K562 (cell line): ENCODE measurements at regions not wholly inside any gene's neighbourhood (a gene's known extent, or its start where the extent isn't known, plus 50 kb on each side); places are given as distances from the start of the nearest gene placed in this dataset.

ENCODE experiments used
- ARNT ChIP-seq, 2 experiments: fragments of 450-650 bp; IDR thresholded peaks; 2 replicates each; pipeline ENCODE4 v1.6.1; 2016; ENCODE audit warnings: mild to moderate bottlenecking in 1 of 2
- CREB1 ChIP-seq, 2 experiments: sonication (generic) in 1 of 2; formaldehyde crosslinking in 1 of 2; IDR thresholded peaks; 2 replicates each; pipeline versions ENCODE4 v1.6.1 to v1.8.0; 2012 to 2022; ENCODE audit warnings: inconsistent platforms in 1 of 2, mild to moderate bottlenecking in 1 of 2, missing genetic modification reagents in 1 of 2, moderate library complexity in 1 of 2
- CXXC5 ChIP-seq: fragments of 250-450 bp; sonication (Bioruptor Pico); IDR thresholded peaks from 2 replicates; pipeline ENCODE4 v1.8.0; 2022; ENCODE audit warnings: inconsistent platforms, mild to moderate bottlenecking, moderate library complexity
- DPF2 ChIP-seq: fragments of 450-650 bp; IDR thresholded peaks from 2 replicates; pipeline ENCODE4 v1.6.1; 2016
- ETV1 ChIP-seq: fragments of 450-650 bp; conservative IDR thresholded peaks from 2 replicates; pipeline ENCODE4 v1.6.1; 2016; ENCODE audit warnings: missing genetic modification characterization, control low read depth, low read depth, missing compliant biosample characterization
- GTF2F1 ChIP-seq: IDR thresholded peaks from 2 replicates; pipeline ENCODE4 v1.6.1; 2011; ENCODE audit warnings: low read depth, low read length, improper control_type of control experiment
- HDGF ChIP-seq: fragments of 450-650 bp; IDR thresholded peaks from 2 replicates; pipeline ENCODE4 v1.6.1; 2016
- HES1 ChIP-seq: fragments of 450-650 bp; IDR thresholded peaks from 2 replicates; pipeline ENCODE4 v1.6.1; 2016; ENCODE audit warnings: low read depth, mild to moderate bottlenecking, moderate library complexity
- ID3 ChIP-seq, 2 experiments: fragments of 250-450 bp in 1 of 2; fragments of 450-650 bp in 1 of 2; sonication (Bioruptor Pico) in 1 of 2; IDR thresholded peaks; 2 replicates each; pipeline versions ENCODE4 v1.6.1 to v1.8.0; 2016 to 2021; ENCODE audit warnings: mild to moderate bottlenecking in 2 of 2, moderate library complexity in 2 of 2, missing compliant biosample characterization in 1 of 2, missing genetic modification characterization in 1 of 2
- KDM1A ChIP-seq, 2 experiments: fragments of 450-650 bp; IDR thresholded peaks; 2 replicates each; pipeline ENCODE4 v1.6.1; 2016; ENCODE audit warnings: mild to moderate bottlenecking in 2 of 2
- LEF1 ChIP-seq: fragments of 450-650 bp; IDR thresholded peaks from 2 replicates; pipeline ENCODE4 v1.6.1; 2016; ENCODE audit warnings: mild to moderate bottlenecking
- NONO ChIP-seq, 2 experiments: fragments of 200-400 bp in 1 of 2; fragments of 450-650 bp in 1 of 2; formaldehyde crosslinking in 1 of 2; IDR thresholded peaks; 2 replicates each; pipeline ENCODE4 v1.6.1; 2017; ENCODE audit warnings: low read depth in 2 of 2, mild to moderate bottlenecking in 2 of 2, moderate library complexity in 2 of 2, low read length in 1 of 2
- RNF2 ChIP-seq: sonication (generic); IDR thresholded peaks from 2 replicates; pipeline ENCODE4 v1.6.1; 2016
- SMAD3 ChIP-seq: fragments of 450-650 bp; formaldehyde crosslinking; conservative IDR thresholded peaks from 2 replicates; pipeline ENCODE4 v1.4.0; 2020; ENCODE audit warnings: mild to moderate bottlenecking
- SMAD4 ChIP-seq: fragments of 250-450 bp; sonication (Bioruptor Pico); conservative IDR thresholded peaks from 2 replicates; pipeline ENCODE4 v1.8.0; 2021; ENCODE audit warnings: inconsistent platforms, mild to moderate bottlenecking, moderate library complexity
- SOX6 ChIP-seq: fragments of 450-650 bp; IDR thresholded peaks from 2 replicates; pipeline ENCODE4 v1.6.1; 2014; ENCODE audit warnings: mild to moderate bottlenecking
- SPI1 ChIP-seq: IDR thresholded peaks from 2 replicates; pipeline ENCODE4 v1.6.1; 2011; ENCODE audit warnings: low read depth, low read length, control low read depth, borderline replicate concordance
- TCF3 ChIP-seq: sonication (generic); formaldehyde crosslinking; IDR thresholded peaks from 2 replicates; pipeline ENCODE4 v1.4.0; 2020; ENCODE audit warnings: mild to moderate bottlenecking, missing genetic modification reagents
- TEAD4 ChIP-seq, 2 experiments: sonication (generic) in 1 of 2; formaldehyde crosslinking in 1 of 2; IDR thresholded peaks; 2 replicates each; pipeline versions ENCODE4 v1.6.1 to v1.8.0; 2012 to 2022; ENCODE audit warnings: borderline replicate concordance in 1 of 2, inconsistent platforms in 1 of 2, low read length in 1 of 2, mild to moderate bottlenecking in 1 of 2, missing genetic modification reagents in 1 of 2
- TFAP4 ChIP-seq: sonication (generic); formaldehyde crosslinking; IDR thresholded peaks from 2 replicates; pipeline ENCODE4 v1.8.0; 2022; ENCODE audit warnings: missing genetic modification reagents, mild to moderate bottlenecking, moderate library complexity, borderline replicate concordance
- ZMIZ1 ChIP-seq, 2 experiments: fragments of 150-350 bp in 1 of 2; IDR thresholded peaks; 2 replicates each; pipeline ENCODE4 v1.6.1; 2012 to 2016; ENCODE audit warnings: low read depth in 2 of 2, low read length in 2 of 2, mild to moderate bottlenecking in 1 of 2, moderate library complexity in 1 of 2
- ZNF134 ChIP-seq: fragments of 250-450 bp; sonication (Bioruptor Pico); conservative IDR thresholded peaks from 2 replicates; pipeline ENCODE4 v1.4.0; 2020
- ZNF224 ChIP-seq: sonication (generic); formaldehyde crosslinking; IDR thresholded peaks from 2 replicates; pipeline ENCODE4 v1.8.0; 2022; ENCODE audit warnings: mild to moderate bottlenecking, missing genetic modification reagents

GRCh38 chr14:101360054-101360911, 201.0 kb upstream of the DIO3 start (continued):
- TF ChIP-seq TFAP4 (peak; percentile 39; the same call in 1 of the 2 replicates), SMAD4 (CRISPR knock-in tag) (peak; percentile 39; the same call in 1 of the 2 replicates), DPF2 (peak; percentile 88), ID3 (CRISPR knock-in tag; IDR thresholded peaks at IDR 0.05) (no peak), ID3 (tag; IDR thresholded peaks at IDR 0.05) (no peak), CREB1 (IDR thresholded peaks at IDR 0.05) (peak; percentile 34; the same call in 1 of the 2 replicates), CREB1 (CRISPR knock-in tag; IDR thresholded peaks at IDR 0.05) (no peak), LEF1 (peak; percentile 85), KDM1A (IDR thresholded peaks at IDR 0.05) (peak; percentile 73 to 88), HDGF (no peak), HES1 (peak; percentile 83), CXXC5 (peak; percentile 42; the same call in 1 of the 2 replicates), ZNF224 (CRISPR knock-in tag) (no peak), ZNF134 (CRISPR knock-in tag) (peak; percentile 66; the same call in 1 of the 2 replicates), RNF2 (0 out of 2 replicates have a peak, but pooled peaks have one; percentile 34), SPI1 (no peak), ARNT (IDR thresholded peaks at IDR 0.05) (0 out of 4 replicates have a peak, but pooled peaks of 1 of the 2 experiments have one; percentile 33), ZMIZ1 (IDR thresholded peaks at IDR 0.05; ENCODE audit: low read depth in 2 of 2, low read length in 2 of 2) (peak in 1 of 2 experiments; percentile 83; a peak in 1 of 4 replicates), TCF3 (CRISPR knock-in tag) (peak; percentile 93), NONO (IDR thresholded peaks at IDR 0.05; ENCODE audit: low read depth in 2 of 2, low read length in 1 of 2) (no peak), ETV1 (tag) (no peak), TEAD4 (IDR thresholded peaks at IDR 0.05; ENCODE audit: low read length) (peak; percentile 80), TEAD4 (CRISPR knock-in tag; IDR thresholded peaks at IDR 0.05; ENCODE audit: borderline replicate concordance) (no peak), GTF2F1 (no peak), SOX6 (peak; percentile 75), SMAD3 (CRISPR knock-in tag) (no peak)
